ENCODE measurements at regions not wholly inside any gene's neighbourhood (a gene's known extent, or its start where the extent isn't known, plus 50 kb on each side); places are given as distances from the start of the nearest gene placed in this dataset.

DNA sequence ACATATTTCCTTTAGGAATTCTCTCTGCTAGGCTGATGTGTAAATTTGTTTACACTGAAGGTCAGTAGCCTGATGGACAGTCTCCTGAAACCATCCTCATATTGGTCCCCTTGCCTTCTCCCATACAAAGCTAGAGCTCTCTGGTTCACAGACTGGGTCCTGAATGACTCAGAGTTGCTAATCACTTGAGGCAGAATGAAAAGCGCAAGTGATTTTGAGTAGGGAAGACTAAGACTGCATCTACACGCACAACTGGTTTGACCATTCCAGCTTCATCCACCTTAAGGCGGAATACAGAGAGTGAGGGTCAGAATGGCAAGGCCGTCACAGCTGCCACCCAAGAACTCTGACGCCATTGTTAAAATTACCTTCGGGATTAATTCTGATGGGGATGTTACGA, 70.2 kb upstream of the KIF26B start:
- Histone ChIP-seq H4K20me1 (replicated peaks; ENCODE audit: insufficient read depth) (no peaks in the 10 kb centered on the region), H2AFZ (no peak overlapping the region), H3K27me3 (ENCODE audit: insufficient read depth) (no peaks in the 10 kb centered on the region), H3K36me3 (ENCODE audit: insufficient read depth) (peaks cover 5% of the 10 kb centered on the region), H3K27ac (ENCODE audit: low read depth) (no peak overlapping the region), H3K4me3 (no peak overlapping the region), H3K79me2 (replicated peaks; ENCODE audit: insufficient read depth) (no peaks in the 10 kb centered on the region), H3K4me1 (ENCODE audit: insufficient read depth) (no peaks in the 10 kb centered on the region), H3K4me2 (no peak overlapping the region), H3F3A (replicated peaks; ENCODE audit: low read depth) (no peaks in the 10 kb centered on the region), H3K9me2 (ENCODE audit: insufficient read depth) (no peaks in the 10 kb centered on the region)
- Mint-ChIP-seq H3K4me3 (no peak overlapping the region), H3K27ac (no peak overlapping the region), H3K36me3 (ENCODE audit: low read depth) (peaks cover 17% of the 10 kb centered on the region), H3K9me3 (peaks cover 10% of the 10 kb centered on the region; the same call in 2 of the 3 replicates), H3K27me3 (ENCODE audit: insufficient read depth, low read depth, poor library complexity) (no peaks in the 10 kb centered on the region), H3K4me1 (no peaks in the 10 kb centered on the region)
- no peak for TF ChIP-seq EZH2phosphoT487 (IDR thresholded peaks at IDR 0.05; ENCODE audit: unreplicated experiment)
- TF ChIP-seq STAT1 (IDR thresholded peaks at IDR 0.05; ENCODE audit: unreplicated experiment) = no peak
- TF ChIP-seq ZNF331 (CRISPR knock-in tag; IDR thresholded peaks at IDR 0.05; ENCODE audit: low read depth) = no peak
- no peak for TF ChIP-seq JUNB (IDR thresholded peaks at IDR 0.05; ENCODE audit: unreplicated experiment)
- TF ChIP-seq, protein P1, sequence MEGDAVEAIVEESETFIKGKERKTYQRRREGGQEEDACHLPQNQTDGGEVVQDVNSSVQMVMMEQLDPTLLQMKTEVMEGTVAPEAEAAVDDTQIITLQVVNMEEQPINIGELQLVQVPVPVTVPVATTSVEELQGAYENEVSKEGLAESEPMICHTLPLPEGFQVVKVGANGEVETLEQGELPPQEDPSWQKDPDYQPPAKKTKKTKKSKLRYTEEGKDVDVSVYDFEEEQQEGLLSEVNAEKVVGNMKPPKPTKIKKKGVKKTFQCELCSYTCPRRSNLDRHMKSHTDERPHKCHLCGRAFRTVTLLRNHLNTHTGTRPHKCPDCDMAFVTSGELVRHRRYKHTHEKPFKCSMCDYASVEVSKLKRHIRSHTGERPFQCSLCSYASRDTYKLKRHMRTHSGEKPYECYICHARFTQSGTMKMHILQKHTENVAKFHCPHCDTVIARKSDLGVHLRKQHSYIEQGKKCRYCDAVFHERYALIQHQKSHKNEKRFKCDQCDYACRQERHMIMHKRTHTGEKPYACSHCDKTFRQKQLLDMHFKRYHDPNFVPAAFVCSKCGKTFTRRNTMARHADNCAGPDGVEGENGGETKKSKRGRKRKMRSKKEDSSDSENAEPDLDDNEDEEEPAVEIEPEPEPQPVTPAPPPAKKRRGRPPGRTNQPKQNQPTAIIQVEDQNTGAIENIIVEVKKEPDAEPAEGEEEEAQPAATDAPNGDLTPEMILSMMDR (conservative IDR thresholded peaks at IDR 0.05; ENCODE audit: low read depth in 2 of 2) = no peak
- TF ChIP-seq, protein P2, sequence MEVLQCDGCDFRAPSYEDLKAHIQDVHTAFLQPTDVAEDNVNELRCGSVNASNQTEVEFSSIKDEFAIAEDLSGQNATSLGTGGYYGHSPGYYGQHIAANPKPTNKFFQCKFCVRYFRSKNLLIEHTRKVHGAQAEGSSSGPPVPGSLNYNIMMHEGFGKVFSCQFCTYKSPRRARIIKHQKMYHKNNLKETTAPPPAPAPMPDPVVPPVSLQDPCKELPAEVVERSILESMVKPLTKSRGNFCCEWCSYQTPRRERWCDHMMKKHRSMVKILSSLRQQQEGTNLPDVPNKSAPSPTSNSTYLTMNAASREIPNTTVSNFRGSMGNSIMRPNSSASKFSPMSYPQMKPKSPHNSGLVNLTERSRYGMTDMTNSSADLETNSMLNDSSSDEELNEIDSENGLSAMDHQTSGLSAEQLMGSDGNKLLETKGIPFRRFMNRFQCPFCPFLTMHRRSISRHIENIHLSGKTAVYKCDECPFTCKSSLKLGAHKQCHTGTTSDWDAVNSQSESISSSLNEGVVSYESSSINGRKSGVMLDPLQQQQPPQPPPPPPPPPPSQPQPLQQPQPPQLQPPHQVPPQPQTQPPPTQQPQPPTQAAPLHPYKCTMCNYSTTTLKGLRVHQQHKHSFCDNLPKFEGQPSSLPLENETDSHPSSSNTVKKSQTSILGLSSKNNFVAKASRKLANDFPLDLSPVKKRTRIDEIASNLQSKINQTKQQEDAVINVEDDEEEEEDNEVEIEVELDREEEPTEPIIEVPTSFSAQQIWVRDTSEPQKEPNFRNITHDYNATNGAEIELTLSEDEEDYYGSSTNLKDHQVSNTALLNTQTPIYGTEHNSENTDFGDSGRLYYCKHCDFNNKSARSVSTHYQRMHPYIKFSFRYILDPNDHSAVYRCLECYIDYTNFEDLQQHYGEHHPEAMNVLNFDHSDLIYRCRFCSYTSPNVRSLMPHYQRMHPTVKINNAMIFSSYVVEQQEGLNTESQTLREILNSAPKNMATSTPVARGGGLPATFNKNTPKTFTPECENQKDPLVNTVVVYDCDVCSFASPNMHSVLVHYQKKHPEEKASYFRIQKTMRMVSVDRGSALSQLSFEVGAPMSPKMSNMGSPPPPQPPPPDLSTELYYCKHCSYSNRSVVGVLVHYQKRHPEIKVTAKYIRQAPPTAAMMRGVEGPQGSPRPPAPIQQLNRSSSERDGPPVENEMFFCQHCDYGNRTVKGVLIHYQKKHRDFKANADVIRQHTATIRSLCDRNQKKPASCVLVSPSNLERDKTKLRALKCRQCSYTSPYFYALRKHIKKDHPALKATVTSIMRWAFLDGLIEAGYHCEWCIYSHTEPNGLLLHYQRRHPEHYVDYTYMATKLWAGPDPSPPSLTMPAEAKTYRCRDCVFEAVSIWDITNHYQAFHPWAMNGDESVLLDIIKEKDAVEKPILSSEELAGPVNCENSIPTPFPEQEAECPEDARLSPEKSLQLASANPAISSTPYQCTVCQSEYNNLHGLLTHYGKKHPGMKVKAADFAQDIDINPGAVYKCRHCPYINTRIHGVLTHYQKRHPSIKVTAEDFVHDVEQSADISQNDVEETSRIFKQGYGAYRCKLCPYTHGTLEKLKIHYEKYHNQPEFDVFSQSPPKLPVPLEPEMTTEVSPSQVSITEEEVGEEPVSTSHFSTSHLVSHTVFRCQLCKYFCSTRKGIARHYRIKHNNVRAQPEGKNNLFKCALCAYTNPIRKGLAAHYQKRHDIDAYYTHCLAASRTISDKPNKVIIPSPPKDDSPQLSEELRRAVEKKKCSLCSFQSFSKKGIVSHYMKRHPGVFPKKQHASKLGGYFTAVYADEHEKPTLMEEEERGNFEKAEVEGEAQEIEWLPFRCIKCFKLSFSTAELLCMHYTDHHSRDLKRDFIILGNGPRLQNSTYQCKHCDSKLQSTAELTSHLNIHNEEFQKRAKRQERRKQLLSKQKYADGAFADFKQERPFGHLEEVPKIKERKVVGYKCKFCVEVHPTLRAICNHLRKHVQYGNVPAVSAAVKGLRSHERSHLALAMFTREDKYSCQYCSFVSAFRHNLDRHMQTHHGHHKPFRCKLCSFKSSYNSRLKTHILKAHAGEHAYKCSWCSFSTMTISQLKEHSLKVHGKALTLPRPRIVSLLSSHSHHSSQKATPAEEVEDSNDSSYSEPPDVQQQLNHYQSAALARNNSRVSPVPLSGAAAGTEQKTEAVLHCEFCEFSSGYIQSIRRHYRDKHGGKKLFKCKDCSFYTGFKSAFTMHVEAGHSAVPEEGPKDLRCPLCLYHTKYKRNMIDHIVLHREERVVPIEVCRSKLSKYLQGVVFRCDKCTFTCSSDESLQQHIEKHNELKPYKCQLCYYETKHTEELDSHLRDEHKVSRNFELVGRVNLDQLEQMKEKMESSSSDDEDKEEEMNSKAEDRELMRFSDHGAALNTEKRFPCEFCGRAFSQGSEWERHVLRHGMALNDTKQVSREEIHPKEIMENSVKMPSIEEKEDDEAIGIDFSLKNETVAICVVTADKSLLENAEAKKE (CRISPR knock-in tag; IDR thresholded peaks at IDR 0.05) = no peak
- TF ChIP-seq EZH2 (IDR thresholded peaks at IDR 0.05; ENCODE audit: low read depth, unreplicated experiment) = no peak
- TF ChIP-seq NANOG (IDR thresholded peaks at IDR 0.05; ENCODE audit: borderline replicate concordance) = no peak
- TF ChIP-seq, protein P3, sequence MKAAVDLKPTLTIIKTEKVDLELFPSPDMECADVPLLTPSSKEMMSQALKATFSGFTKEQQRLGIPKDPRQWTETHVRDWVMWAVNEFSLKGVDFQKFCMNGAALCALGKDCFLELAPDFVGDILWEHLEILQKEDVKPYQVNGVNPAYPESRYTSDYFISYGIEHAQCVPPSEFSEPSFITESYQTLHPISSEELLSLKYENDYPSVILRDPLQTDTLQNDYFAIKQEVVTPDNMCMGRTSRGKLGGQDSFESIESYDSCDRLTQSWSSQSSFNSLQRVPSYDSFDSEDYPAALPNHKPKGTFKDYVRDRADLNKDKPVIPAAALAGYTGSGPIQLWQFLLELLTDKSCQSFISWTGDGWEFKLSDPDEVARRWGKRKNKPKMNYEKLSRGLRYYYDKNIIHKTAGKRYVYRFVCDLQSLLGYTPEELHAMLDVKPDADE (IDR thresholded peaks at IDR 0.05) = no peak
- TF ChIP-seq ZNF114 (CRISPR knock-in tag; IDR thresholded peaks at IDR 0.05) = no peak
- ATAC-seq (no peak), DNase-seq (ENCODE audit: low spot score) (no peak)
